ENCODE measurements at regions not wholly inside any gene's neighbourhood (a gene's known extent, or its start where the extent isn't known, plus 50 kb on each side); places are given as distances from the start of the nearest gene placed in this dataset.
"Not testable (repeated sequence)": the region's sequence is repeated elsewhere in the genome, so short reads cannot be mapped to it uniquely, and the experiment has no call there.

- in situ Hi-C loops (cut with HindIII; ENCODE audit: low sequenced_read_pairs), result no loop called here
Measured at GRCh38 chr18:1778496-1779178, 792.7 kb downstream of the METTL4 start.

- in situ Hi-C loops (cut with HindIII; ENCODE audit: low sequenced_read_pairs), result no loop called here
Measured at GRCh38 chr18:1779587-1779986, 791.7 kb downstream of the METTL4 start.

- in situ Hi-C loops (cut with HindIII; ENCODE audit: low sequenced_read_pairs), result no loop called here
Measured at GRCh38 chr18:1784113-1784512, 787.2 kb downstream of the METTL4 start.

- in situ Hi-C loops (cut with HindIII; ENCODE audit: low sequenced_read_pairs), result not testable (repeated sequence)
Measured at GRCh38 chr18:1785980-1786379, 785.3 kb downstream of the METTL4 start.

DNA sequence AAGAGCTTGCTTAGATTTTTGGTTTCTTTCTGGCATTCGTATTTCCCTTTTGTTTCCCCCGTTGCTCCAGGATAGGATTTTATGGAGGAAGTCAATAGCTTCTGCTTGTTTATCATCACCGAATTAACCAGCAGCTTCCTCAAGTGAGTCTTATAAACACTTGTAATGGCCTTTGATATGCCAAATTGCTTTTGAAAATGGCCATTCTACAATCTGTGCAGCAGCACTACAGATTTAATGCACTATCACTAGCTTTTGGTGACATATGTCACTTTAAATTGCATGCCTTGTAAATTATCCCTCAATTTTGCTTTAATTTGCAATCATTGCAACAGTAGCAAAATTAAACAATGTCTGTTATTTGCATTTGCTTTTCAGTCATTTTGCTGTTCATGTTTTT, 774.7 kb downstream of the METTL4 start:
- in situ Hi-C loops (cut with HindIII; ENCODE audit: low sequenced_read_pairs), result no loop called here

GRCh38 chr18:1797235-1797634, 774.1 kb downstream of the METTL4 start:
- in situ Hi-C loops (cut with HindIII; ENCODE audit: low sequenced_read_pairs), result no loop called here

- in situ Hi-C loops (cut with HindIII; ENCODE audit: low sequenced_read_pairs), result no loop called here
Measured at GRCh38 chr18:1805521-1805920, 765.8 kb downstream of the METTL4 start.

DNA sequence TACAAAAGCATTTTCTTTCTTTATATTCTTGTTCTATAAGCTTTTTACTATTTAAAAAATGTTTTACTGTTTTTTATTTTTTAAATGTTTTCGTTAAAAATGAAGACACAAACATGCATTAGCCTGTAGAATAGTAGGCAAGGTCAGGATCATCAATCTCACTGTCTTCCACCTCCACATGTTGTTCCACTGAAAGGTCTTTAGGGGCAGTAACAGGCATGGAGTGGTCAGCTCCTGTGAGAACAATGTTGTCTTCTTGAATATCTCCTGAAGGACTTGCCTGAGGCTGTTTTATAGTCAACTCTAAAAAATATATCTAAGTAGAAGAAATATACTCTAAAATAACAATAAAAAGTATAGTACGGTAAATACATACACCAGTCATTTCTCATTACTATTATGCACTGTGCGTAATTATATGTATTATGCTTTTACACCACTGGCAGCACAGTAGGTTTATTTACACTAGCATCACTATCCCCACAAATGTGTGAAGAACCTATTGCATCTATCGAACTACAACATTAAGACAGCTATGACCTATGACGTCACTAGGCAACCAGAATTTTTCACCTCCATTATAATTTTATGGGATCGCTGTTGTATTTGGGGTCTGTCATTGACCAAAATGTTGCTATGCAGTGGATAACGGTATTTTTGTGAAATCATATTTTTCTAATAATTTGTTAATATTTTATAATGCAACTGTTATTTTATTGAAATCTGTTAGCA, 764.3 kb downstream of the METTL4 start:
- in situ Hi-C loops (cut with HindIII; ENCODE audit: low sequenced_read_pairs), result no loop called here

GRCh38 chr18:1811282-1811681, 760.0 kb downstream of the METTL4 start:
- in situ Hi-C loops (cut with HindIII; ENCODE audit: low sequenced_read_pairs), result no loop called here

DNA sequence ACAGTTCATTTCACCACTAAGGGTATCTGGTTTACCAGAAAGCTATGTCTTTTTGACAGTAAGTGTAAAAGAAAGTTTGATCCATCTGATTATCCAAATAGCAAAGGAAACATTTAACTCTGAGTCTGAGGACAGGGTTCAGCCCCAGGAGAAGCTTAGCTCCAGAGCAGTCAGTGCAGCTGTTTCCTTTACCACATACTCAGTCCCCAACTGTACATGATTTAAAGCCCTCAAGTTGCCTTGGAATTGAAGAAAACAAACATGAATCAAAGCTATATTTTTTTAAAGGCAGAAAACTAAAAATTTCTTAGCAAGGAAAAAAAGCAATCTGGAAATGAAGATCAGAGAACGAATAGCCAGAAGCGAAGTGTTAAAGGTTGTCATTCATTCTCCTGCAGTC, 746.0 kb downstream of the METTL4 start:
- in situ Hi-C loops (cut with HindIII; ENCODE audit: low sequenced_read_pairs), result no loop called here

GRCh38 chr18:1840878-1841277, 730.4 kb downstream of the METTL4 start:
- in situ Hi-C loops (cut with HindIII; ENCODE audit: low sequenced_read_pairs), result no loop called here

- in situ Hi-C loops (cut with HindIII; ENCODE audit: low sequenced_read_pairs), result no loop called here
Measured at GRCh38 chr18:1846640-1847039, 724.7 kb downstream of the METTL4 start.

DNA sequence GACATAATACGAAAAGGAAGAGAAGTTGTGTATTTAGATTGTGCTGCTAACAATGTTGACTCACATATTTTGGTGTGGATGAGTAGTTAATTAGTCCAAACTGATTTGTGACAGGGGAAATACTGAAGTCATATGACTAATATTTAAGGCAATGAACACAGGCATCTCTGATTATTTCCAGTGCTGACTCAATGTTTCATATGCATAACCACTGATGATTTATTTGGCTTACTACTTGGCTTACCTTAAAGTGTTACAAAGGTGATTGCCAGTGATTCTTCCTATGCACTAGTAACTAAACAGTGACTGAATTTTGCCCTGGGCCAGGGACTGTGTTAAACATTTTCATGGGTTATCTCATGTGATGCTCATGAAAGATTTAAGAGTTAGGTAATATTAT, 722.6 kb downstream of the METTL4 start:
- in situ Hi-C loops (cut with HindIII; ENCODE audit: low sequenced_read_pairs), result no loop called here

- in situ Hi-C loops (cut with HindIII; ENCODE audit: low sequenced_read_pairs), result no loop called here
Measured at GRCh38 chr18:1849386-1849785, 721.9 kb downstream of the METTL4 start.

DNA sequence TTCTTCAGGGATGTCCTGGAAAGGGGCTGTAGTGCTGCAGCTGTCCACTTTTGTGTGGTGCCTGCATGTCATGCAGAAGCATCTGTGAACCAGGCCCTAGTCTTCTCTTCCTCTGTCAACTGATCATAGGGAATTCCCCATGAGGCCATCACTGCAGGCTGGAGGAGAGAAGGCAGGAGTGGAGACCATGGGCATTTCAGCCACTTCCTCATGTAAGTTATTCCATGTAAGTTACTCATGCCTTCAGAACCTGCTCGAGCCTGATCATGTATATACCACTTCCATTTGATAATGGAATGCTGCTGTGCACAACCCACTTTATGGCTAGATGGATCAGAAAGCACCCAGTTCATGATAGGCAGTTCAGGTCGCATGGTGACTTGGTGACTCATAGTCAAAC, 714.0 kb downstream of the METTL4 start:
- in situ Hi-C loops (cut with HindIII; ENCODE audit: low sequenced_read_pairs), result not testable (repeated sequence)

- in situ Hi-C loops (cut with HindIII; ENCODE audit: low sequenced_read_pairs), result no loop called here
Measured at GRCh38 chr18:1861473-1861872, 709.8 kb downstream of the METTL4 start.

DNA sequence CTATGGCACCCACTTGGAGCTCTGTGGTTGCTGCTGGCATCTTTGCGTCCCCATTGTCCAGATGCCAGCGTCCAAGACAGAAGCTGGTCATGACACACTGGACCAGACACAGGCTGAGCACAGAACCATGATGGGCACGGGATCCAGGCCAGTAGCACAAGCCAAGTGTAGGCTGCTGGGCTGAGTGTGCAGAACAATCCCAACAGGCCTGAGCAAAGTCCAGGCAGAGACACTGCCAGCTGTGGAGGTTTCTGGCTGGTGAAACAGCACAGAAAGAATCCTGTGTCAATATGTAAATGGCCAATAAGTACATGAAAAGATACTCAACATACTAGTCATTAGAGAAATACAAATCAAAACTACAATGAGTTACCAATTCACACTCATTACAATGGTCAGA, 705.4 kb downstream of the METTL4 start:
- in situ Hi-C loops (cut with HindIII; ENCODE audit: low sequenced_read_pairs), result no loop called here

DNA sequence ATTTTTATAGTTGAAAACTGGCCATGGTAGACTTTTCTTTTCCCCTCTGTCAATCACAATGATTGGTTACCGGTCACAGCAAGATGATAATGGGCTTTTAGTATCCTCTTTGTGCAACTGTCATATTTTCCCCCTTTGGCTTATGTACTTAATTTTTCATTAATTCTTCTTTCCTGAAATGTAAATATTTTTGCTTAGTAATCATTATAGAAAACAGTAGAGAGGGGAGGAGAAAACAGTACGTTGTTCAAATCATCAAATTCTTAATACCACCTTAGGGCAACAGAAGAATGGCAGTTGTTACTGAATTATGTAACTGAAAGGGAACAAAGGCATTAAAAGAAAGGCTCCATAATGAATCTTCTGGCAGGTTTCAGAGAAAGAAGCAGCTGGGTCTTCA, 699.0 kb downstream of the METTL4 start:
- in situ Hi-C loops (cut with HindIII; ENCODE audit: low sequenced_read_pairs), result no loop called here

DNA sequence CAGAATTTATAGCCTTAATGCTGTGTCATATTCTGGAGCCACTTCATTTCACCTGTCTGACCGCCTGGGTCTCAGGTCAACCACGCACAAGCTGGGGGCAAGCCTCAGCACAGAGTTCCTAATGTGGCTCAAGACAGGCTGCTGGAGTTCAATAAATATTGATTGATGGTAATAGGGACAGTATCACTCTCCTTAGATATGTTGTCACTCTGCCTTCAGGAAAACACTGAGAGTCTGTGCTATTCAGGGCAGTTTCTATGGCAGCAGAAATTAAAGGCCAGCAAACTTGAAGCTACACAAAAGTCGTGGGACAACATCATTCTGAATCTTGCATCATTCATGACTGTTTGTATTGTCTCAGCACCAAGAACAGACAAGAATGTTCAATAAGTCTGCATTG, 696.1 kb downstream of the METTL4 start:
- in situ Hi-C loops (cut with HindIII; ENCODE audit: low sequenced_read_pairs), result no loop called here

- in situ Hi-C loops (cut with HindIII; ENCODE audit: low sequenced_read_pairs), result no loop called here
Measured at GRCh38 chr18:1884623-1885022, 686.7 kb downstream of the METTL4 start.

DNA sequence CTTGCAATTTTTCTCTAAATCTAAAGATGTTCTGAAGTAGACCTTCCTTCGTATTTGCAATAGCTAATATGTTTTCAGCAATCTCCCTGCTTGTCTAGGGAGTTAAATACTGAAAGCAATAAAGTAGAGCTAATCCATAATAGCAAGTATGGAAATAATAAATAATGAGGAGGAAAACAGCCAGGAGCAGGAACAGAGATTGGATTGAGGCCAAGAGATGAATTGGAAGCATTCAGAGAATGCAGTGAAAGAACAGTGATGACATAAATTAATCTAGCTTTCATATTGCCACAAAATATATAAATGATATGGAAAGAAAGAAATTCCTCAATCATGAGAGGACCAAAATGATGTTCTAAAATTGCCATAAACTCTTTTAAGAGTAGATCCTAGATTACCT, 679.7 kb downstream of the METTL4 start:
- in situ Hi-C loops (cut with HindIII; ENCODE audit: low sequenced_read_pairs), result no loop called here

GRCh38 chr18:1892191-1892590, 679.1 kb downstream of the METTL4 start:
- in situ Hi-C loops (cut with HindIII; ENCODE audit: low sequenced_read_pairs), result no loop called here

All from endothelial cell of hepatic sinusoid (primary cell).